Neural crest cell (in vitro differentiated cells): ENCODE measurements at regions not wholly inside any gene's neighbourhood (a gene's known extent, or its start where the extent isn't known, plus 50 kb on each side); places are given as distances from the start of the nearest gene placed in this dataset.

Experiments used
- DNase-seq: peaks from one replicate; pipeline ENCODE4 v3.0.0; 2021; ENCODE audit warnings: low read depth, mixed read lengths, low spot score
- H3K27ac Mint-ChIP-seq: one replicate; pipeline ENCODE4 v1.8.0; 2021; ENCODE audit warnings: mild to moderate bottlenecking, mixed read lengths; ENCODE audit not compliant: unreplicated experiment
- H3K27me3 Mint-ChIP-seq: 2 replicates; pipeline ENCODE4 v1.8.0; 2021; ENCODE audit warnings: low read depth, mild to moderate bottlenecking, mixed read lengths
- H3K36me3 Mint-ChIP-seq: 2 replicates; pipeline ENCODE4 v1.8.0; 2021; ENCODE audit warnings: low read depth, mild to moderate bottlenecking, mixed read lengths
- H3K4me1 Mint-ChIP-seq: 2 replicates; pipeline ENCODE4 v1.8.0; 2021; ENCODE audit warnings: mixed read lengths
- H3K4me3 Mint-ChIP-seq: one replicate; pipeline ENCODE4 v1.8.0; 2021; ENCODE audit warnings: mild to moderate bottlenecking, mixed read lengths
- H3K9me3 Mint-ChIP-seq: 2 replicates; pipeline ENCODE4 v1.8.0; 2021; ENCODE audit warnings: mixed read lengths
- CTCF ChIP-seq: fragments of 200-600 bp; sonication (generic); conservative IDR thresholded peaks from 2 replicates; pipeline ENCODE4 v1.5.0; 2021; ENCODE audit warnings: antibody characterized with exemption, mild to moderate bottlenecking

- peaks cover 6% of the 10 kb centered on the region for H3K9me3 Mint-ChIP-seq
- TF ChIP-seq CTCF, result no peak
- H3K27ac Mint-ChIP-seq, result no peak overlapping the region
- H3K36me3 Mint-ChIP-seq, result no peaks in the 10 kb centered on the region
- no peak for DNase-seq
- H3K4me3 Mint-ChIP-seq, result no peak overlapping the region
- no peaks in the 10 kb centered on the region for H3K4me1 Mint-ChIP-seq
- peaks cover 17% of the 10 kb centered on the region for H3K27me3 Mint-ChIP-seq
Observed at GRCh38 chr10:2760736-2761135, 306.6 kb upstream of the PFKP start.

- no peak overlapping the region for H3K27ac Mint-ChIP-seq
- no peak overlapping the region for H3K4me3 Mint-ChIP-seq
- DNase-seq, result no peak
- no peaks in the 10 kb centered on the region for H3K36me3 Mint-ChIP-seq
- peaks cover 6% of the 10 kb centered on the region for H3K9me3 Mint-ChIP-seq
- TF ChIP-seq CTCF, result no peak
- H3K27me3 Mint-ChIP-seq, result peaks cover 15% of the 10 kb centered on the region
- no peaks in the 10 kb centered on the region for H3K4me1 Mint-ChIP-seq
Observed at GRCh38 chr10:2759233-2759632, 308.1 kb upstream of the PFKP start.

GRCh38 chr10:2754943-2755342 is 312.4 kb upstream of the PFKP start:
- Mint-ChIP-seq H3K9me3 (peaks cover 2% of the 10 kb centered on the region), H3K27ac (no peak overlapping the region), H3K4me3 (no peak overlapping the region), H3K27me3 (peaks cover 2% of the 10 kb centered on the region), H3K36me3 (no peaks in the 10 kb centered on the region), H3K4me1 (peaks cover 21% of the 10 kb centered on the region)
- TF ChIP-seq CTCF, result no peak
- DNase-seq, result no peak

- no peak overlapping the region for H3K27ac Mint-ChIP-seq
- H3K36me3 Mint-ChIP-seq, result no peaks in the 10 kb centered on the region
- no peaks in the 10 kb centered on the region for H3K9me3 Mint-ChIP-seq
- H3K4me3 Mint-ChIP-seq, result no peak overlapping the region
- peaks cover 21% of the 10 kb centered on the region for H3K4me1 Mint-ChIP-seq
- no peak for DNase-seq
- no peak for TF ChIP-seq CTCF
- no peaks in the 10 kb centered on the region for H3K27me3 Mint-ChIP-seq
Observed at GRCh38 chr10:2748287-2748686, 319.1 kb upstream of the PFKP start.

GRCh38 chr10:2746638-2747037 is 320.7 kb upstream of the PFKP start:
- Mint-ChIP-seq H3K4me1 (peaks cover 12% of the 10 kb centered on the region), H3K4me3 (no peak overlapping the region)

More at GRCh38 chr10:2746638-2747037, 320.7 kb upstream of the PFKP start:
- no peak for TF ChIP-seq CTCF
- Mint-ChIP-seq H3K36me3 (no peaks in the 10 kb centered on the region), H3K27me3 (no peaks in the 10 kb centered on the region), H3K27ac (no peak overlapping the region), H3K9me3 (peaks cover under 1% of the 10 kb centered on the region)
- DNase-seq, result no peak
